Choroid plexus epithelial cell (primary cell): ENCODE measurements at regions not wholly inside any gene's neighbourhood (a gene's known extent, or its start where the extent isn't known, plus 50 kb on each side); places are given as distances from the start of the nearest gene placed in this dataset.

Experiments
- DNase-seq: peaks from one replicate; pipeline ENCODE4 v3.0.0-alpha.2; 2010; ENCODE audit warnings: low read depth
- H3K4me3 ChIP-seq: 2 replicates; pipeline ENCODE4 v1.5.1; 2011; ENCODE audit warnings: low read depth, mild to moderate bottlenecking, control low read depth, low read length, moderate library complexity
- TF ChIP-seq, protein P1 (sequence below): conservative IDR thresholded peaks from 2 replicates; pipeline ENCODE4 v1.5.1; 2011; ENCODE audit warnings: low read depth, mild to moderate bottlenecking, control low read depth, inconsistent platforms, low read length, moderate library complexity

DNA sequence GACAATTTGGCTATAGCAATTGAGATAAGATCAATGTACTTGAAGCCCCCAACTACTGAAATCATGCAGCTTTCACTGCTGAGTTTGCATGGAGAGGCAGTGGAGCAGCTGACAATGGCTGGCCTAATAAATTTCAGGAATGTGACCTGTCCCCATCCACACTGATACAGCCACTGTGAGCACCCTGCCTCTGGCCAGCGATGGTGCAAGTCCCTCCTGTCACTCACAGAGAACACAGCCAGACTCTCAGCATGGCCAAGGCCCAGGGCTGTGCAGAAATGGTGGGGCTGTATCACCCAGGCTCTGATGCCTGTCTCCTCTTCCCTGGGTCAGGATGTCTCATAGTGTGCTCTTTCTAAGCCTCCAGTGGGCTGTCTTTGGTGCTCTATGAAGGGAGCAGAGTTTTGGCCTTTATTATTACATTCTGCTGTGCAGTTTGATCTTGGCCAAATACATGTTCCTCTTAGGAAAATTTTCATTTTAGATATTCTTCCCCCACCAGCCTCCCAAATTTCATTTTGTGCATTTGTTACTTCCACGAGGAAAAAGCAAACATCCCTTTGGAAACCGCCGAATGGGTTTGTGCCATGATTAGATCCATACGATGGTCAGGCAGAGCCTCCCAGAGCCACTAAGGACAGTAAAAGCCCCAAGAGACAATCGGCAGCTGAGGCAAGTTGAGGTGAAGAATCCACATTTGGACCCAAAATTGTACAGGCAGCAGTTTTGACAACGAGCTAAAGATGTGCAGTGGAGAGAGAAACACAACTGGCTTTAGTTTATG lies 85.1 kb upstream of the WSCD2 start:
- TF ChIP-seq, protein P1, sequence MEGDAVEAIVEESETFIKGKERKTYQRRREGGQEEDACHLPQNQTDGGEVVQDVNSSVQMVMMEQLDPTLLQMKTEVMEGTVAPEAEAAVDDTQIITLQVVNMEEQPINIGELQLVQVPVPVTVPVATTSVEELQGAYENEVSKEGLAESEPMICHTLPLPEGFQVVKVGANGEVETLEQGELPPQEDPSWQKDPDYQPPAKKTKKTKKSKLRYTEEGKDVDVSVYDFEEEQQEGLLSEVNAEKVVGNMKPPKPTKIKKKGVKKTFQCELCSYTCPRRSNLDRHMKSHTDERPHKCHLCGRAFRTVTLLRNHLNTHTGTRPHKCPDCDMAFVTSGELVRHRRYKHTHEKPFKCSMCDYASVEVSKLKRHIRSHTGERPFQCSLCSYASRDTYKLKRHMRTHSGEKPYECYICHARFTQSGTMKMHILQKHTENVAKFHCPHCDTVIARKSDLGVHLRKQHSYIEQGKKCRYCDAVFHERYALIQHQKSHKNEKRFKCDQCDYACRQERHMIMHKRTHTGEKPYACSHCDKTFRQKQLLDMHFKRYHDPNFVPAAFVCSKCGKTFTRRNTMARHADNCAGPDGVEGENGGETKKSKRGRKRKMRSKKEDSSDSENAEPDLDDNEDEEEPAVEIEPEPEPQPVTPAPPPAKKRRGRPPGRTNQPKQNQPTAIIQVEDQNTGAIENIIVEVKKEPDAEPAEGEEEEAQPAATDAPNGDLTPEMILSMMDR, result no peak

DNA sequence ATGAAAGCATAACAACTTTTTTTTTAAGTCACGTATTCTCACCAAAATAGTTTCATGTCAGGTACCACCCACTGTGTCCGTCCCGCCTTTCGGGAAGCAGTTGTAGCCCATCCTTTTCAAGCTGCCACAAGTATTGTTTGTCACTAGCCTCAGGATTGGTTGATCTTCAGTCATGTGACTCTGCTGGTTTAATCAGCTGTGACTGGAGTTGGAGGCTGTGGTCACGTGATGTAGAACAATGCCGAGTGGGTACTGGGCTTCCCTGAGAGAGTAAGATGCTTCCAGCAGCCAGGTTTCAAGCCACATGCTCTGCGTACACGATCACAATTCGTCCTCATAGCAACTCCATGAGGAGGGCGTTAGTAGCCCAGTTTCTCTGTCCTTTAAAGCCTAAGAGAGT lies 83.0 kb upstream of the WSCD2 start:
- no peak for DNase-seq
- H3K4me3 ChIP-seq, result no peak overlapping the region
- TF ChIP-seq, protein P1, result no peak

More for the DNA sequence above, 85.1 kb upstream of the WSCD2 start:
- no peak overlapping the region for H3K4me3 ChIP-seq
- DNase-seq, result no peak

DNA sequence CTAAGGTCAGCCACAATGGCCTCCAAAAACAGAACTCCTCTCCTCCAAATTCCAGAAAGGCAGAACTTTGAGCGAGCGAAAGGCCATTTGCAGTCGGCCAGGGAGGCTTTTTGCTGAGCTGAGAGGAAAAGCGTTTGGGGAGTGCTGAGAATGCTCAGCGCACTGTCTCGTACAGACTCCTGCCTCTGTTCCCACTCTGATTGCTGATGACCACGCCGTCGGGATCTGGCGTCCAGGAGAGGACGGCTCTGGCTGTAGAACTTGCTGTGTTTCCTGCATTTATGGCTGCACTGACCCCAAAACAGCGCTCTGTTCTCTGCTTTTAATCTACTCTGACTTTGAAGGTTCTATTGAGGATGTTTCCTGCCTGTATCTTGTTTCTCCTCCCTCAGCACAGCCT lies 82.4 kb upstream of the WSCD2 start:
- H3K4me3 ChIP-seq, result no peak overlapping the region
- TF ChIP-seq, protein P1, result no peak
- DNase-seq, result no peak

DNA sequence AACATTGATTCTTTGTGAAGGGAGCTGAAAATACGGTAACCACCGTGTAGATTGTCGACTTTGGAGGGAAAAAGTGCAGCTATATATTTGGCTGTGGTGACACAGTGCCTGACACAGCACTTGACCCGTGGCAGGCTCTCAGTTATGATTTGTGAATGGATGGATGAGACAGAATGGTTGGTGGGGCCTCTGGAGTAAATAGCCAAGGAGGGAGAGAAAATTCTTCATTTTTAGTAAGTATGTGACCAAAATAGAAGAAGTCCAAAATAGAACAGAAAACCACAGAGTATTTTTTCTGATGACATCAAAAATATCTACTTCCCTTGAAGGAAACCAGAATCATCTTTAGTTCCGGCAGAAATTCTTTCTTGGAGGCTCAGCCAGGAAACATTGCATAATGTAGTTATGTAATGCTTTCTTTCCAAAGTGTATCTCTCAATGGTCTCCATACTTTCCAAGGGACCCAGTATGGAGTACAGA lies 82.0 kb upstream of the WSCD2 start:
- no peak overlapping the region for H3K4me3 ChIP-seq
- peak; percentile 6 for DNase-seq
- TF ChIP-seq, protein P1, result no peak

DNA sequence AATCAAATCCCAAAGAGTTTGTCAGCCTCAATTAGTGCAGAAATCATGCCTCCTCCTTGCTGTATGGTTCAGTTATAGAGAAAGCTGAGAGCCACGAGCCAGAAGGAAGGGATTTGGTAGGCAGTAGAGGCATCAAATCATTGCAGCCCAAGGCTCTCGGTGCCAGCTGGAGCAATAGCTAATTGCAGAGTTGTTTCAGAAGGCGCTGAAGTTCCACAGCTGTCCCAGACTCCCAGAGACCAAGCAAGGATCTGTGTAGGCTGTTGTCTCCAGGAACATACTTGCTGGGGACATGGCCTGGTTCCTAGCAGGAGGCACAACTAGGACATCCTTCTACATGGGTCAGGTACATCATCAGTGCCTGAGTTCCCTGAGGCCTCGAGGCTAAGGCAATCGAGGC lies 80.4 kb upstream of the WSCD2 start:
- no peak for DNase-seq
- TF ChIP-seq, protein P1, result no peak
- H3K4me3 ChIP-seq, result no peak overlapping the region

DNA sequence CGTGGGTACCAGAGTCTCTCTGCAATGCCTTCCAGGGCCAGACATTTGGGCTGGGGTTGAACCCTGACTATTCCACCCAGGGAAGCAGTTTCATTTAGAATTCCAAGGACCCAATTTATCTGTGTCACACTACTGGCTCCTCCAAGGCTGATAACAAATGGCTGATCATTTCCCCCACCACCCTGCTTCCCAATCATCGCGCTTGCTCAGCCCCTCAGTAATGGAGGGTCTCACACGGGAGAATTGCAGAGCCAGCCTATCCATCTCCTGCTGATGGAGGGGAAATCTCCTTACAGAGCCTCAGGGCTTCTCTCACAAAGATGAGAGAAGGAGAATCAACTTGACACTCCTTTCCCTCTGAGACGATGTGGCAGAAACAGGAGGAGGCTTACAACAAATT lies 78.4 kb upstream of the WSCD2 start:
- TF ChIP-seq, protein P1, result no peak
- DNase-seq, result no peak
- H3K4me3 ChIP-seq, result no peak overlapping the region

DNA sequence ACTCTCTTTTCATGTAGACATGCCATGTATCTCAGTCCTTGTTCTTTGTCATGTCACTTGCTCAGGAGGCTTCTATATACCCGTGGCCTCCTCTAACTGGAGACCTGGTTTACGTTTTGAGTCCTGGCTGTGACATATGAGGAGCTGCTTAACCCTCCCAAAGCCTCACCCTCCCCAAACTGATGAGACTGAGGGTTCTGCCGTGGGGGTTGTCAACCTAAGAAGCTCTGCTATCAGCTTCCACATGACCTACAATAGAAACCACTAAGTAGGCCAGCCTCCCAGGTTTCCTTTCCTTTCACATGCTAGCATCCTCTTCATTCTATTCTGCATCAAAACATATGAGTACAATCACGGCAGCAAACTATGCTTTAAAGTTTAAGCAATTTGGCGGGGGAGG lies 76.8 kb upstream of the WSCD2 start:
- H3K4me3 ChIP-seq, result no peak overlapping the region
- TF ChIP-seq, protein P1, result no peak
- DNase-seq, result no peak
